ENCODE measurements at regions not wholly inside any gene's neighbourhood (a gene's known extent, or its start where the extent isn't known, plus 50 kb on each side); places are given as distances from the start of the nearest gene placed in this dataset.

- TF ChIP-seq CTCF (conservative IDR thresholded peaks at IDR 0.05; ENCODE audit: low read depth, low read length) (no peak), RFX5 (IDR thresholded peaks at IDR 0.05; ENCODE audit: low read depth, low read length) (no peak)
Observed at GRCh38 chr5:122680623-122681350, 94.1 kb upstream of the SNX2 start.

Measured in IMR-90 (cell line).